ENCODE measurements at regions not wholly inside any gene's neighbourhood (a gene's known extent, or its start where the extent isn't known, plus 50 kb on each side); places are given as distances from the start of the nearest gene placed in this dataset.

- no peak for DNase-seq (ENCODE audit: low spot score)
Observed at GRCh38 chr17:71396711-71397110, 724.1 kb upstream of the SOX9 start.

DNA sequence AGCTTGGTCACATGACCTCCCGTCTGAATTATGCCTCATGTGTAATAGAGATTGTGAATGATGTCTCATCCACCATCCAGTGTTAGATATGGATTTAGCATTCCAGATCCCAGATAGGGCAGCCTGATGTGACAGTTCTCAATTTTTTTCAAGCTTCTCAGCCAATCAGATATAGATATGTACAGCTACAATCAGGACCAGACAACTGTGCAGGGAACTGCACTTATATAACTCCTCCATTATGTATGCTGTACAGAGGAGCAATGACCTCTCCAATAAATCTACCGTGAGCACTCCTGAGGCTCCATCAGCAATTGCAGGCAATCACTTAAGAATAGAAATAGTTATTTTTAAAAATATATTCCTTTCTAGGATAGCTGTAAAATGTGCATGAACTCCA, 722.8 kb upstream of the SOX9 start:
- DNase-seq (ENCODE audit: low spot score) = no peak

DNA sequence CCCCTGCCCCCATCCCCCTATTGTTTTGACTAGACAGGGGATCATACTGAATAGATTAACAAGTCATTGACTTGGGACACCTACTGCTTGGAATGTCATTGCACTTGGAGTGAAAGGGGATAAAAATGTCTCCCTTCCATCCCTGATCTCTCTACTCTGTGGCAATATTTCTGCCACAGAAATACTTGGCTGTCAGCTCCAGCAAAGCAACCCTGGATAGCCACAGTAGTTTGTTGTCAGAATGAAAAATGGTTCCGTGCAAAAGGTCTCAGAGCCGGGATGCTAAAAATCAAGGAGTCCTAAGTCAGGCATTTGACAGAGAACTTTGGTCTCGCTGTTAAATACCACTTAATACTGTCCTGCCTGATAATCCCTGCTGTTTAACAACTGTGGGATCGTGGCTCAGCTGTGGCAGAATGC, 722.0 kb upstream of the SOX9 start:
- DNase-seq (ENCODE audit: low spot score) = no peak

DNA sequence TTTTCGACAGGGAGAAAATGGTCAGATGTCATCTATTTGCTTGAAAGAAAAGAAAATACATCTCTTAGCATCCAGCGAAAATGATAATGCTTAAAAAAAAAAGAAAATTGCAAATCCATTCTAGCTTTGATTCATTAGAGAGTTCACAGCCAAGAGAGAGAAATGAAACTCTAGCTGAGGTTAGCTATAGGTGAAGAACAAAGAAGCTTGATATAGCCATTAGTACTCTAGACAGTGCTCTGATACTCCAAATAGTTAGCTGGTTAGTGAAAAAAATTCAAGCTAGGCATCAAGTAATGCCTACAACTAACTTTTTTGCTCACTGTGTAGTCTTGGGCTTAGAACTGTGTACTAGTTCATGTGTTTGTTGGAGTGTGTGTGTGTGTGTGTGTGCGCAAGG, 721.6 kb upstream of the SOX9 start:
- DNase-seq (ENCODE audit: low spot score) = no peak

GRCh38 chr17:71399649-71400048, 721.2 kb upstream of the SOX9 start:
- DNase-seq (ENCODE audit: low spot score) = no peak

- no peak for DNase-seq (ENCODE audit: low spot score)
Observed at GRCh38 chr17:71402007-71402406, 718.8 kb upstream of the SOX9 start.

DNA sequence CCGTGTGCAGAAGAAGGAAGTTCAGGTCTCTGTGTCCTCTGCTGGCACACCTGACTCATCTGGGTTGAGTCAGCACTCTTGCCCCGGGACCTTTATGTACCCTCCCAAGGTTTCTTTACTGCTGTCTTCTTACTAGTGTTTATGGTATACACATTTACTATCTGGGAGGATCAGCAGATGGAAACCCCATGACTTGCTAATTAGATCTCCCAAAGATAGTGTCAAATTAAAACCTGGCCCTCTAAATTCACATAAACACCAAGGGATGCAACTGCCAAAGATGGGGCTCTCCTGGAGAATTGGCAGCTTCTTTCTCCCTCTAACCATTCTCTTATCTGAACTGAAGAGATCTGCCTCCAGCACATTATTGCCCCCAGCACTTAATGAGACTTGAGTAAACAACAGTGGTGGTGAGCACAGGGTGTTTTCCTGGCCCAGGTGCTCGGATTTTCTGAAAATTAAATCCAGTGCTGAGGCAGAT, 718.1 kb upstream of the SOX9 start:
- DNase-seq (ENCODE audit: low spot score) = no peak

GRCh38 chr17:71405101-71405500, 715.7 kb upstream of the SOX9 start:
- DNase-seq (ENCODE audit: low spot score) = no peak

DNA sequence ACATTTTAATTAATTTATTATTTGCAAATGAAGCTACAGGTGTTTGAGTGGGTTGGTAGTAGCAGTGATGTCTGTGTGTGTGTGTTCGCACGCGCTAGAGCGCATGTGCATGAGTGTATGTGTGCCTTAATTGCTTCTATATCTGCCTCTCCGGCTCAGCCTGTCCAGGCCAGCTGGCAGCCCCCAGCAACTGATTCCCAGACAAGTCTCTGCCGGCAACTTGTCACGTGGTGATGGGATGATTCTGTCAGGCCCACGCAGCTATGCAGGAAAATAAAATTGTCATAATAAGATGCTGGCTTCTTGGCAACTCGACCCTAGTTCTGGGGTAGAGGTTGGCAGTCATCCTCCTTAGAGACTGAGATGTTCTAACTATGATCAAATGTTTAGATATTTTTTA, 712.8 kb upstream of the SOX9 start:
- DNase-seq (ENCODE audit: low spot score) = no peak

GRCh38 chr17:71409137-71409536, 711.7 kb upstream of the SOX9 start:
- no peak for DNase-seq (ENCODE audit: low spot score)

DNA sequence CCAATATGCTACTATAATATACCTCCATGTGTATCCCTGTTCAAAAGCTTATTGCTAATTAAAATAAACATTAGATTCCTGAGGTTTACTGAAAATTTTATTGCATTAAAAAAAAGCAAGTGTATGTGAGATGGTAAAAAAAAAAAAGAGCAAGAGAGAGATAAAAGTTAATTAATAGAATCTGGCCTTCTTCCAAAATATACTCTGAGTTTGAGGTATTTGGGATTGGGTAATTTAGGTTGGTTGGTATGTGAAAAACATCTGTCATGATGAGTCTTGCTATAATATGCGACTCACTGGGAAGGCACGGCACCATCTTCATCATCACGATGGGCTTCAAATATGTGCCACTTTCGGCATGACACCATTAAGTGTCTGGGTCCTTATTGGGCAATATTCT, 711.1 kb upstream of the SOX9 start:
- no peak for DNase-seq (ENCODE audit: low spot score)

GRCh38 chr17:71412803-71413202, 708.0 kb upstream of the SOX9 start:
- no peak for DNase-seq (ENCODE audit: low spot score)

DNA sequence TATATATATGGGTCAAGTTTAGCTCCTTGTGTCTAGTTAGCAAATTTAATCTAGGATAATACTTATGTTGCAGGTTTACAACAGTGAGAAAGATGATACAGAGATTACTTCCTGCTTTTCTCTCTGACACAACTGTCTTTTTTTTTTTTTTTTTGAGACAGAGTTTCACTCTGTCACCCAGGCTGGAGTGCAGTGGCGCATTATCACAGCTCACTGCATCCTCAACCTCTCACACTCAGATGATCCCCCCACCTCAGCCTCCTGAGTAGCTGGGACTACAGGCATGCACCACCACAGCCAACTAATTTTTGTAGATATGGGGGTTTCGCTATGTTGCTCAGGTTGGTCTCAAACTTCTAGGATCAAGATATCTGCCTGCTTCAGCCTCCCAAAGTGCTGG, 706.9 kb upstream of the SOX9 start:
- DNase-seq (ENCODE audit: low spot score) = no peak

DNA sequence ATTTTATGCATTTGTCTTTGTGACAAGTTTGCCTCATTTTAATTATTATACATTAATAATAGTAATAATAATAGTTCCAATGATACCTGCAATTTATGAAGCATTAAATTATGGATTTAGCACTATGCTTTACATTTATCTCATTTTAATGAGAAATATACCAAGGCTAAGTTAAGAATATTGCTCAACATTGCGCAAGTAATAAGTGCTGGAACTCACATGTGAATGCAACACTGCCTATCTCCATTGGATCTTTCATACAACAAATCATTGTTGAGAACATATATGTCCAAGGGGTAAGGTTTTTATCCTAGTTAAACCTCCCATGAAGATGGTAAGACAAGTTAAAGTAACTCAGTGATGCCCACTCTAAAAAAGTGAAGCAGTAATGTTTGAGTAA, 703.7 kb upstream of the SOX9 start:
- no peak for DNase-seq (ENCODE audit: low spot score)

GRCh38 chr17:71422968-71423367, 697.9 kb upstream of the SOX9 start:
- no peak for DNase-seq (ENCODE audit: low spot score)

DNA sequence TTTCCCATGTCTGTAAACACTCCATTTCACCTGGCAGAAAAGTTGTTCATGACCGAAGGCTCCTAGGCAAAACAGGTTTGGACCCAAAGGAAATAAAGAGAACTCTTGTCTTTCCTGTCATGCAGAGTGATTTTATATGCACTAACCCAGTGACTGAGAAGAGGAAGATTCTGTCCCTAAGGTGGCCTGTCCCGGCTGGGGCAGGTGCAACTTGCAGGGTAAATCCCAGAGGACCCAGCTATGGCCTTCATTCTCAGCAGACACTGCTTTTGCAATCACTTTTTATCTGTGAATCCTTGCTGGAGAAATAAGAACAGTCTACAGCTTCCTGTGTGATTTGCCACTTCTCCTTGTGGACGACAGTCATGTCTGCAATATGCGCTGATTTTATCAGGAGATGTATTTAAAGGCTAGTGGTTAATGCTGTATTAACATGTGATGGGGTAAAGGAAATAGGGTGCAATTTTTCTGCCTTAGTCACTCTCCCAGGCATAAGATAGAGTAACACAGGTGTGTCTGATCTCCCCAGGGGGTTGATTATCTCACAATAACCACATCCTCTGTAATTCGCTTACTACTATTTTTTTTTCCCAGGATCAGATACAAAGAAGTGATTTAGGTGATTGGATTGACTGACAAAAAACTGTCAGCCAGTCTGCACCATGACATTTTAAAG, 696.8 kb upstream of the SOX9 start:
- DNase-seq (ENCODE audit: low spot score) = no peak

- DNase-seq (ENCODE audit: low spot score) = no peak
Observed at GRCh38 chr17:71427801-71428200, 693.0 kb upstream of the SOX9 start.

GRCh38 chr17:71428897-71429296, 691.9 kb upstream of the SOX9 start:
- no peak for DNase-seq (ENCODE audit: low spot score)

GRCh38 chr17:71430281-71430680, 690.5 kb upstream of the SOX9 start:
- no peak for DNase-seq (ENCODE audit: low spot score)

DNA sequence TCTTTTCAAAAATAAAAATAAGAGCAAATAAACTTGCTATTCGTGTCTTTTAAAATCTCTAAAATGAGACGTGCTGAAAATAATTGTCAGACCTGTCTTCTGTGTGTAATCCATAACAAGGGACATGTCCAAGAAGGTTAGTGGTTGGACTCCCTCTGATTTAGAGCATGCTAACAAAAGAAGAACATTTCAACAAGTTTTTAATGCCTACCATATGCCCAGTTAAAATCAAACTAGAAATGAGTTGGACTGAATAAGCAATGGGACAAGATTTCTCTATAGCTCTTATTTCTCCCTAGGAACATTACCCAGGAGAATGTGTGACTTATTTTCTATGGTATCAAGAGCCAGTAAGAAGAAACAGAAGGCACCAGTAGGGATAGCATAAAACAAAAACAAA, 689.7 kb upstream of the SOX9 start:
- DNase-seq (ENCODE audit: low spot score) = no peak

- DNase-seq (ENCODE audit: low spot score) = no peak
Observed at GRCh38 chr17:71432378-71433315, 688.2 kb upstream of the SOX9 start.

- no peak for DNase-seq (ENCODE audit: low spot score)
Observed at GRCh38 chr17:71434716-71435115, 686.1 kb upstream of the SOX9 start.

- no peak for DNase-seq (ENCODE audit: low spot score)
Observed at GRCh38 chr17:71436479-71436878, 684.3 kb upstream of the SOX9 start.

Measured in putamen (tissue), 1 donor.